ENCODE measurements at regions not wholly inside any gene's neighbourhood (a gene's known extent, or its start where the extent isn't known, plus 50 kb on each side); places are given as distances from the start of the nearest gene placed in this dataset.

- dilution Hi-C loops (cut with MboI; ENCODE audit: extremely low pct_ligation_motif_present, low sequenced_read_pairs), result no loop called here
- TF ChIP-seq CTCF (optimal IDR thresholded peaks at IDR 0.05 in 1 of 3, IDR thresholded peaks at IDR 0.05 in 1 of 3, conservative IDR thresholded peaks at IDR 0.05 in 1 of 3; ENCODE audit: extremely low read depth in 1 of 3, insufficient read depth in 2 of 3, low read length in 3 of 3) (no peak), EZH2 (IDR thresholded peaks at IDR 0.05; ENCODE audit: low read length) (no peak)
Measured at GRCh38 chr3:176755977-176756376, 441.3 kb downstream of the TBL1XR1 start.

GRCh38 chr3:176755552-176755951 is 441.7 kb downstream of the TBL1XR1 start:
- no peak for TF ChIP-seq CTCF (optimal IDR thresholded peaks at IDR 0.05 in 1 of 3, IDR thresholded peaks at IDR 0.05 in 1 of 3, conservative IDR thresholded peaks at IDR 0.05 in 1 of 3; ENCODE audit: extremely low read depth in 1 of 3, insufficient read depth in 2 of 3, low read length in 3 of 3)
- TF ChIP-seq EZH2 (IDR thresholded peaks at IDR 0.05; ENCODE audit: low read length), result no peak
- H2AFZ ChIP-seq (ENCODE audit: control insufficient read depth, low read length), result no peak overlapping the region
- H3K9me3 ChIP-seq (ENCODE audit: control insufficient read depth, low read depth, low read length), result no peaks in the 10 kb centered on the region
- no peaks in the 10 kb centered on the region for H3K79me2 ChIP-seq (ENCODE audit: control insufficient read depth, insufficient read depth, low read length)
- no peaks in the 10 kb centered on the region for H3K36me3 ChIP-seq (ENCODE audit: control insufficient read depth in 2 of 2, extremely low read depth in 1 of 2, insufficient read depth in 2 of 2, low read length in 2 of 2)
- H3K27ac ChIP-seq (ENCODE audit: control insufficient read depth, insufficient read depth, low read length), result no peak overlapping the region
- H3K9ac ChIP-seq (ENCODE audit: control insufficient read depth, extremely low read depth, insufficient read depth, low read length), result no peak overlapping the region
- FAIRE-seq (no peak), DNase-seq (ENCODE audit: low read depth, low spot score) (no peak)
- no peaks in the 10 kb centered on the region for H3K4me1 ChIP-seq (ENCODE audit: control insufficient read depth, extremely low read depth, insufficient read depth, low read length)
- H4K20me1 ChIP-seq (ENCODE audit: control insufficient read depth, extremely low read depth, insufficient read depth, low read length), result no peaks in the 10 kb centered on the region
- no peaks in the 10 kb centered on the region for H3K27me3 ChIP-seq (ENCODE audit: control insufficient read depth, extremely low read depth, insufficient read depth, low read length)
- no peak overlapping the region for H3K4me2 ChIP-seq (ENCODE audit: control insufficient read depth, extremely low read depth, insufficient read depth, low read depth, low read length)
- no peaks in the 10 kb centered on the region for H3K9me1 ChIP-seq (ENCODE audit: control insufficient read depth, extremely low read depth, insufficient read depth, low read length)
- H3K4me3 ChIP-seq (ENCODE audit: control insufficient read depth in 2 of 3, extremely low read depth in 1 of 3, insufficient read depth in 2 of 3, low read depth in 1 of 3, low read length in 3 of 3), result no peak overlapping the region
- dilution Hi-C loops (cut with MboI; ENCODE audit: extremely low pct_ligation_motif_present, low sequenced_read_pairs), result no loop called here

More at GRCh38 chr3:176755977-176756376, 441.3 kb downstream of the TBL1XR1 start:
- H3K27me3 ChIP-seq (ENCODE audit: control insufficient read depth, extremely low read depth, insufficient read depth, low read length), result no peaks in the 10 kb centered on the region
- H3K9me3 ChIP-seq (ENCODE audit: control insufficient read depth, low read depth, low read length), result no peaks in the 10 kb centered on the region
- no peak overlapping the region for H3K27ac ChIP-seq (ENCODE audit: control insufficient read depth, insufficient read depth, low read length)
- no peak overlapping the region for H3K4me2 ChIP-seq (ENCODE audit: control insufficient read depth, extremely low read depth, insufficient read depth, low read depth, low read length)
- no peaks in the 10 kb centered on the region for H3K4me1 ChIP-seq (ENCODE audit: control insufficient read depth, extremely low read depth, insufficient read depth, low read length)
- H2AFZ ChIP-seq (ENCODE audit: control insufficient read depth, low read length), result no peak overlapping the region
- FAIRE-seq (no peak), DNase-seq (ENCODE audit: low read depth, low spot score) (no peak)
- H4K20me1 ChIP-seq (ENCODE audit: control insufficient read depth, extremely low read depth, insufficient read depth, low read length), result no peaks in the 10 kb centered on the region
- H3K9me1 ChIP-seq (ENCODE audit: control insufficient read depth, extremely low read depth, insufficient read depth, low read length), result no peaks in the 10 kb centered on the region
- H3K9ac ChIP-seq (ENCODE audit: control insufficient read depth, extremely low read depth, insufficient read depth, low read length), result no peak overlapping the region
- H3K79me2 ChIP-seq (ENCODE audit: control insufficient read depth, insufficient read depth, low read length), result no peaks in the 10 kb centered on the region
- H3K4me3 ChIP-seq (ENCODE audit: control insufficient read depth in 2 of 3, extremely low read depth in 1 of 3, insufficient read depth in 2 of 3, low read depth in 1 of 3, low read length in 3 of 3), result no peak overlapping the region
- H3K36me3 ChIP-seq (ENCODE audit: control insufficient read depth in 2 of 2, extremely low read depth in 1 of 2, insufficient read depth in 2 of 2, low read length in 2 of 2), result no peaks in the 10 kb centered on the region
